ENCODE measurements at regions not wholly inside any gene's neighbourhood (a gene's known extent, or its start where the extent isn't known, plus 50 kb on each side); places are given as distances from the start of the nearest gene placed in this dataset.

- TF ChIP-seq CTCF (conservative IDR thresholded peaks at IDR 0.05 in 1 of 2, IDR thresholded peaks at IDR 0.05 in 1 of 2; ENCODE audit: low read depth in 1 of 2, low read length in 2 of 2), result no peak
- no peak for TF ChIP-seq EZH2 (IDR thresholded peaks at IDR 0.05; ENCODE audit: low read length, missing control alignments)
Measured at GRCh38 chr20:56069016-56069415, 63.7 kb upstream of the CBLN4 start.
